A549 (cell line): ENCODE measurements at regions not wholly inside any gene's neighbourhood (a gene's known extent, or its start where the extent isn't known, plus 50 kb on each side); places are given as distances from the start of the nearest gene placed in this dataset.

Source experiments
- ATAC-seq, 2 experiments: fragments of 200-7000 bp in 1 of 2; fragments of >200 bp in 1 of 2; cut with Nextera tagmentation in 1 of 2; cut with Tn5 transposase in 1 of 2; 3 replicates each; pipeline versions ENCODE4 v1.8.0 to v1.9.1; 2018 to 2020; ENCODE audit warnings: mild to moderate bottlenecking in 1 of 2, moderate library complexity in 1 of 2
- CTCF ChIA-PET: fragments of 300-600 bp; sonication (Branson Sonifier 250); formaldehyde crosslinking; extraction: SDS; loops from one replicate; lab custom pipeline; 2021; ENCODE audit warnings: antibody characterized with exemption, inconsistent platforms; lab: Yijun Ruan, JAX
- POLR2A ChIA-PET: fragments of 350-600 bp; formaldehyde crosslinking; extraction: SDS; loops from one replicate; lab custom pipeline; 2021; ENCODE audit warnings: antibody characterized with exemption, inconsistent platforms; lab: Yijun Ruan, JAX
- DNase-seq, 2 experiments: peaks; one replicate each; pipeline versions ENCODE4 v3.0.0 to v3.0.0-alpha.2; 2011 to 2016; ENCODE audit warnings: low read depth in 1 of 2, low spot score in 1 of 2
- FAIRE-seq: peaks from 2 replicates; lab custom pipeline; 2011; peaks lifted over from hg19 to GRCh38; lab: Jason Lieb, UNC
- H3K27ac ChIP-seq, 2 experiments: fragments of >200 bp; sonication (Bioruptor Twin); formaldehyde crosslinking; 3 replicates each; pipeline ENCODE4 v1.5.1; 2016 to 2017
- H3K4me1 ChIP-seq: fragments of >200 bp; sonication (Bioruptor Twin); formaldehyde crosslinking; 3 replicates; pipeline ENCODE4 v1.6.1; 2016
- H3K4me2 ChIP-seq: fragments of >200 bp; sonication (Bioruptor Twin); formaldehyde crosslinking; 3 replicates; pipeline ENCODE4 v1.6.1; 2016
- H3K4me3 ChIP-seq: fragments of >200 bp; sonication (Bioruptor Twin); formaldehyde crosslinking; 3 replicates; pipeline ENCODE4 v1.5.1; 2016
- H3K9me3 ChIP-seq: fragments of >200 bp; sonication (Bioruptor Twin); formaldehyde crosslinking; 3 replicates; pipeline ENCODE4 v1.6.1; 2016
- CBX2 ChIP-seq: fragments of 200-600 bp; sonication (generic); IDR thresholded peaks from 2 replicates; pipeline ENCODE4 v1.6.1; 2016; ENCODE audit warnings: low read depth, mild to moderate bottlenecking, borderline replicate concordance
- CTCF ChIP-seq: fragments of >200 bp; sonication (Bioruptor Twin); formaldehyde crosslinking; IDR thresholded peaks from 3 replicates; pipeline ENCODE4 v1.5.1; 2016
- ESRRA ChIP-seq: fragments of 150-350 bp; IDR thresholded peaks from 2 replicates; pipeline ENCODE4 v1.6.1; 2014; ENCODE audit warnings: mild to moderate bottlenecking, low read length, borderline replicate concordance
- GATA3 ChIP-seq: IDR thresholded peaks from 2 replicates; pipeline ENCODE4 v1.6.1; 2012; ENCODE audit warnings: borderline replicate concordance
- HDAC2 ChIP-seq: fragments of 200-600 bp; sonication (generic); IDR thresholded peaks from 2 replicates; pipeline ENCODE4 v1.6.1; 2016
- HMGXB4 ChIP-seq: fragments of 250-450 bp; sonication (Bioruptor Pico); IDR thresholded peaks from 2 replicates; pipeline ENCODE4 v1.5.0; 2021; ENCODE audit warnings: mild to moderate bottlenecking, moderate library complexity, borderline replicate concordance
- JUNB ChIP-seq: fragments of >200 bp; sonication (Bioruptor Twin); formaldehyde crosslinking; IDR thresholded peaks from 2 replicates; pipeline ENCODE4 v1.6.1; 2016
- KDM1A ChIP-seq: fragments of 200-600 bp; sonication (generic); IDR thresholded peaks from 2 replicates; pipeline ENCODE4 v1.6.1; 2016; ENCODE audit warnings: low read depth, mild to moderate bottlenecking
- MAFK ChIP-seq: fragments of 450-650 bp; IDR thresholded peaks from 2 replicates; pipeline ENCODE4 v1.6.1; 2014; ENCODE audit not compliant: partially characterized antibody
- MAX ChIP-seq: IDR thresholded peaks from 2 replicates; pipeline ENCODE4 v1.6.1; 2012
- MAZ ChIP-seq: fragments of 150-350 bp; IDR thresholded peaks from 2 replicates; pipeline ENCODE4 v1.6.1; 2014; ENCODE audit warnings: antibody characterized with exemption, low read depth, low read length, borderline replicate concordance
- PBX3 ChIP-seq: IDR thresholded peaks from 2 replicates; pipeline ENCODE4 v1.6.1; 2012
- RAD21 ChIP-seq, 2 experiments: fragments of >200 bp in 1 of 2; sonication (Bioruptor Twin) in 1 of 2; formaldehyde crosslinking in 1 of 2; IDR thresholded peaks in 1 of 2; conservative IDR thresholded peaks in 1 of 2; 2 replicates in 1 of 2; 3 replicates in 1 of 2; pipeline ENCODE4 v1.6.1; 2012 to 2018; ENCODE audit warnings: inconsistent platforms in 1 of 2
- TFCP2L1 ChIP-seq: fragments of 250-450 bp; sonication (Bioruptor Pico); IDR thresholded peaks from 2 replicates; pipeline ENCODE4 v1.5.0; 2021; ENCODE audit warnings: mild to moderate bottlenecking
- TP53 ChIP-seq: fragments of 250-450 bp; sonication (Bioruptor Pico); IDR thresholded peaks from 2 replicates; pipeline ENCODE4 v1.5.0; 2021; ENCODE audit warnings: mild to moderate bottlenecking, moderate library complexity
- ZFP36 ChIP-seq: fragments of 450-650 bp; IDR thresholded peaks from 2 replicates; pipeline ENCODE4 v1.6.1; 2014; ENCODE audit warnings: borderline replicate concordance; ENCODE audit not compliant: partially characterized antibody
- WGBS: methylation state at CpG from one replicate; pipeline ENCODE4 v1.1.6; 2017; ENCODE audit errors: missing lambda C conversion rate; 5-methylcytosine and 5-hydroxymethylcytosine counted together

- FAIRE-seq = no peak
- no peak for DNase-seq
- Histone ChIP-seq H3K9me3 (no peaks in the 10 kb centered on the region), H3K27ac (no peak overlapping the region), H3K4me1 (no peaks in the 10 kb centered on the region), H3K4me2 (no peak overlapping the region), H3K4me3 (no peak overlapping the region)
- ChIA-PET CTCF (interaction anchor here (0.7 to 1.5 kb wide), 4 partner anchors 9 to 350 kb away, joined by 3 to 4 read pairs (median 4); no protein-coding TSS in a partner anchor), POLR2A (no interaction called here)
- ATAC-seq = no peak
- 57% methylated on average over 3 of the region's 3 CpGs for WGBS
- no peak for TF ChIP-seq TFCP2L1
- no peak for TF ChIP-seq CBX2
- TF ChIP-seq TP53 = no peak
- TF ChIP-seq HMGXB4 (CRISPR knock-in tag) = no peak
These were observed 154.9 kb downstream of the AXIN2 start for GRCh38 chr17:65406552-65406951.

GRCh38 chr17:65405563-65405962, 155.9 kb downstream of the AXIN2 start:
- no peak for DNase-seq
- FAIRE-seq = no peak
- 59% methylated on average over 9 of the region's 9 CpGs for WGBS
- ATAC-seq = no peak
- no peak overlapping the region for H3K4me2 ChIP-seq
- H3K27ac ChIP-seq = no peak overlapping the region
- CTCF ChIA-PET = interaction anchor here (1.2 to 1.5 kb wide), 2 partner anchors 8 to 111 kb away, joined by 4 read pairs; no protein-coding TSS in a partner anchor
- no peaks in the 10 kb centered on the region for H3K4me1 ChIP-seq
- no peak for TF ChIP-seq MAX
- TF ChIP-seq, all 56 proteins: peak for 0
- Histone ChIP-seq H3K9me3 (no peaks in the 10 kb centered on the region), H3K4me3 (no peak overlapping the region)
- POLR2A ChIA-PET = no interaction called here

GRCh38 chr17:65404761-65405160, 156.7 kb downstream of the AXIN2 start:
- no peak for DNase-seq
- TF ChIP-seq ZFP36 (peak; percentile 54), MAFK (no peak)
- no peak overlapping the region for H3K27ac ChIP-seq
- no peak for ATAC-seq
- H3K4me2 ChIP-seq = no peak overlapping the region
- H3K4me1 ChIP-seq = no peaks in the 10 kb centered on the region
- CTCF ChIA-PET = no interaction called here
- H3K4me3 ChIP-seq = no peak overlapping the region
- POLR2A ChIA-PET = no interaction called here
- FAIRE-seq = peak; percentile 32
- no peaks in the 10 kb centered on the region for H3K9me3 ChIP-seq

- ChIA-PET CTCF (interaction anchor here (1.0 to 1.5 kb wide), 4 partner anchors 16 to 154 kb away, joined by 3 to 4 read pairs (median 4); no protein-coding TSS in a partner anchor), POLR2A (no interaction called here)
- DNase-seq (no peak), FAIRE-seq (no peak), ATAC-seq (no peak)
- 67% methylated on average over 4 of the region's 4 CpGs for WGBS
- no peaks in the 10 kb centered on the region for H3K4me1 ChIP-seq
- H3K9me3 ChIP-seq = no peaks in the 10 kb centered on the region
- H3K4me3 ChIP-seq = no peak overlapping the region
- H3K4me2 ChIP-seq = no peak overlapping the region
- H3K27ac ChIP-seq = no peak overlapping the region
- TF ChIP-seq CTCF (no peak), ESRRA (no peak), PBX3 (no peak), HDAC2 (no peak), KDM1A (no peak), RAD21 (conservative IDR thresholded peaks at IDR 0.05 in 1 of 2, IDR thresholded peaks at IDR 0.05 in 1 of 2) (no peak), MAZ (no peak), JUNB (no peak), GATA3 (no peak)
These were observed 157.8 kb downstream of the AXIN2 start for GRCh38 chr17:65403626-65404025.
